GM12878 (cell line): ENCODE measurements at regions not wholly inside any gene's neighbourhood (a gene's known extent, or its start where the extent isn't known, plus 50 kb on each side); places are given as distances from the start of the nearest gene placed in this dataset.

ENCODE experiments used
- ATAC-seq: fragments of 200-7000 bp; cut with Tn5 transposase; 3 replicates; pipeline ENCODE4 v1.9.1; 2020; ENCODE audit warnings: mild to moderate bottlenecking, moderate library complexity
- BruUV-seq: library from RNA; stranded (reverse); fragments of 400-500 nt; replicated peaks from 2 replicates; lab custom pipeline; 2021; lab: Mats Ljungman, UMichigan
- CTCF ChIA-PET: fragments of 300-600 bp; sonication (Branson Sonifier 250); formaldehyde crosslinking; extraction: SDS; loops from one replicate; lab custom pipeline; 2021; ENCODE audit warnings: inconsistent platforms; lab: Yijun Ruan, JAX
- POLR2A ChIA-PET: fragments of 350-600 bp; formaldehyde crosslinking; extraction: SDS; loops from one replicate; lab custom pipeline; 2021; ENCODE audit warnings: inconsistent platforms; lab: Charles Lee
- RAD21 ChIA-PET: fragments of 300-600 bp; sonication (Branson Sonifier 250); formaldehyde crosslinking; loops from one replicate; lab custom pipeline; 2023; ENCODE audit warnings: antibody characterized with exemption; ENCODE audit not compliant: unreplicated experiment; lab: Charles Lee
- SMC1A ChIA-PET: fragments of 300-600 bp; sonication (Branson Sonifier 250); formaldehyde crosslinking; loops from one replicate; lab custom pipeline; 2023; ENCODE audit not compliant: unreplicated experiment, uncharacterized antibody; lab: Charles Lee
- DNase-seq: peaks from one replicate; pipeline ENCODE4 v3.0.0-alpha.2; 2011; ENCODE audit warnings: low read depth, low spot score
- FAIRE-seq: peaks from 3 replicates; lab custom pipeline; 2011; peaks lifted over from hg19 to GRCh38; lab: Jason Lieb, UNC
- H2AFZ ChIP-seq: 2 replicates; pipeline ENCODE4 v1.6.0; 2011; ENCODE audit warnings: low read depth, low read length, control low read depth; ENCODE audit not compliant: control insufficient read depth
- H3K27ac ChIP-seq: 2 replicates; pipeline ENCODE4 v1.5.1; 2011; ENCODE audit warnings: control low read depth; ENCODE audit not compliant: control insufficient read depth, insufficient read depth
- H3K27me3 ChIP-seq, 2 experiments: replicated peaks in 1 of 2; 2 replicates each; pipeline versions ENCODE4 v1.6.0 to v1.6.1; 2011; ENCODE audit warnings: low read length in 1 of 2; ENCODE audit not compliant: control insufficient read depth in 2 of 2, insufficient read depth in 2 of 2
- H3K36me3 ChIP-seq, 2 experiments: 2 replicates each; pipeline ENCODE4 v1.5.1; 2011; ENCODE audit warnings: low read length in 1 of 2; ENCODE audit not compliant: control insufficient read depth in 2 of 2, insufficient read depth in 2 of 2
- H3K4me1 ChIP-seq: 2 replicates; pipeline ENCODE4 v1.6.1; 2011; ENCODE audit warnings: mild to moderate bottlenecking, low read length, moderate library complexity, mixed read lengths; ENCODE audit not compliant: control insufficient read depth, insufficient read depth
- H3K4me2 ChIP-seq: 2 replicates; pipeline ENCODE4 v1.6.0; 2011; ENCODE audit warnings: control low read depth; ENCODE audit not compliant: control insufficient read depth, insufficient read depth
- H3K4me3 ChIP-seq: fragments of 200-600 bp; sonication (generic); 2 replicates; pipeline ENCODE4 v1.5.1; 2016
- H3K79me2 ChIP-seq: 2 replicates; pipeline ENCODE4 v1.6.0; 2011; ENCODE audit warnings: low read length; ENCODE audit not compliant: control insufficient read depth, insufficient read depth
- H3K9ac ChIP-seq: 2 replicates; pipeline ENCODE4 v1.8.0; 2011; ENCODE audit warnings: low read length, control low read depth, mixed read lengths; ENCODE audit not compliant: control insufficient read depth, insufficient read depth
- H3K9me3 ChIP-seq: replicated peaks from 3 replicates; pipeline ENCODE4 v1.5.1; 2011; ENCODE audit warnings: mild to moderate bottlenecking, low read length; ENCODE audit not compliant: control insufficient read depth, insufficient read depth
- H4K20me1 ChIP-seq: 2 replicates; pipeline ENCODE4 v1.6.0; 2011; ENCODE audit not compliant: control insufficient read depth, insufficient read depth
- ATF7 ChIP-seq: fragments of 450-650 bp; IDR thresholded peaks from 2 replicates; pipeline ENCODE4 v1.6.1; 2016; ENCODE audit warnings: low read depth, mild to moderate bottlenecking
- DPF2 ChIP-seq: fragments of 450-650 bp; IDR thresholded peaks from 2 replicates; pipeline ENCODE4 v1.6.1; 2017; ENCODE audit warnings: mild to moderate bottlenecking
- ESRRA ChIP-seq: IDR thresholded peaks from 2 replicates; pipeline ENCODE4 v1.6.1; 2012; ENCODE audit warnings: mild to moderate bottlenecking, low read length, improper control_type of control experiment
- HDAC6 ChIP-seq: fragments of 200-600 bp; sonication (generic); IDR thresholded peaks from one replicate; pipeline ENCODE4 v1.8.0; 2017; ENCODE audit warnings: antibody characterized with exemption; ENCODE audit not compliant: unreplicated experiment
- IRF4 ChIP-seq: IDR thresholded peaks from 2 replicates; pipeline ENCODE4 v1.6.1; 2011; ENCODE audit warnings: low read depth, low read length
- KAT2A ChIP-seq: conservative IDR thresholded peaks from 2 replicates; pipeline ENCODE4 v1.6.1; 2011; ENCODE audit warnings: low read depth, low read length; ENCODE audit not compliant: control insufficient read depth
- LARP7 ChIP-seq: fragments of 450-650 bp; IDR thresholded peaks from 2 replicates; pipeline ENCODE4 v1.6.1; 2017; ENCODE audit warnings: mild to moderate bottlenecking
- MEF2A ChIP-seq: IDR thresholded peaks from 2 replicates; pipeline ENCODE4 v1.6.1; 2011; ENCODE audit warnings: low read depth, mild to moderate bottlenecking, low read length, moderate library complexity; ENCODE audit not compliant: insufficient read depth
- MTA2 ChIP-seq: fragments of 450-650 bp; IDR thresholded peaks from 2 replicates; pipeline ENCODE4 v1.6.1; 2016; ENCODE audit warnings: low read depth, mild to moderate bottlenecking, moderate library complexity
- NFYB ChIP-seq: IDR thresholded peaks from 2 replicates; pipeline ENCODE4 v1.6.1; 2011; ENCODE audit warnings: low read depth, mild to moderate bottlenecking, low read length, improper control_type of control experiment, moderate library complexity; ENCODE audit not compliant: insufficient read depth
- PAX5 ChIP-seq: IDR thresholded peaks from 2 replicates; pipeline ENCODE4 v1.6.1; 2011; ENCODE audit warnings: low read depth, low read length, borderline replicate concordance
- RBBP5 ChIP-seq: fragments of 200-600 bp; sonication (generic); conservative IDR thresholded peaks from 2 replicates; pipeline ENCODE4 v1.6.1; 2016
- RELA ChIP-seq: fragments of 450-650 bp; IDR thresholded peaks from 2 replicates; pipeline ENCODE4 v1.8.0; 2014; ENCODE audit warnings: borderline replicate concordance; ENCODE audit not compliant: partially characterized antibody
- SIN3A ChIP-seq: IDR thresholded peaks from 2 replicates; pipeline ENCODE4 v1.6.1; 2012; ENCODE audit warnings: low read depth, low read length, improper control_type of control experiment
- SMAD1 ChIP-seq: fragments of 450-650 bp; IDR thresholded peaks from 2 replicates; pipeline ENCODE4 v1.6.1; 2018; ENCODE audit warnings: mild to moderate bottlenecking, low read depth; ENCODE audit not compliant: partially characterized antibody
- SMAD5 ChIP-seq: IDR thresholded peaks from 2 replicates; pipeline ENCODE4 v1.6.1; 2016; ENCODE audit warnings: antibody characterized with exemption, low read depth
- SMARCA5 ChIP-seq: fragments of 450-650 bp; IDR thresholded peaks from 2 replicates; pipeline ENCODE4 v1.6.1; 2017; ENCODE audit warnings: mild to moderate bottlenecking
- SMC3 ChIP-seq: IDR thresholded peaks from 2 replicates; pipeline ENCODE4 v1.6.1; 2011; ENCODE audit warnings: low read length, improper control_type of control experiment, borderline replicate concordance
- SREBF2 ChIP-seq: IDR thresholded peaks from 2 replicates; pipeline ENCODE4 v1.6.1; 2012; ENCODE audit warnings: mild to moderate bottlenecking, low read length
- STAT3 ChIP-seq: IDR thresholded peaks from 2 replicates; pipeline ENCODE4 v1.6.1; 2011; ENCODE audit warnings: low read depth, low read length, improper control_type of control experiment
- SUZ12 ChIP-seq: fragments of 200-600 bp; sonication (generic); IDR thresholded peaks from one replicate; pipeline ENCODE4 v1.6.1; 2018; ENCODE audit warnings: antibody characterized with exemption, mild to moderate bottlenecking; ENCODE audit not compliant: unreplicated experiment
- TARDBP ChIP-seq: IDR thresholded peaks from 2 replicates; pipeline ENCODE4 v1.6.1; 2016; ENCODE audit warnings: borderline replicate concordance
- TBL1XR1 ChIP-seq: IDR thresholded peaks from 2 replicates; pipeline ENCODE4 v1.6.1; 2012; ENCODE audit warnings: low read depth, low read length, improper control_type of control experiment
- ZNF592 ChIP-seq: fragments of 450-650 bp; IDR thresholded peaks from 2 replicates; pipeline ENCODE4 v1.6.1; 2017; ENCODE audit warnings: mild to moderate bottlenecking, moderate library complexity
- WGBS: methylation state at CpG from one replicate; pipeline ENCODE4 v1.1.6; 2016; ENCODE audit warnings: low lambda C conversion rate; ENCODE audit not compliant: insufficient replicate concordance, insufficient coverage; ENCODE audit errors: missing lambda C conversion rate; 5-methylcytosine and 5-hydroxymethylcytosine counted together
- in situ Hi-C: fragments of 300-500 bp; cut with MboI; formaldehyde crosslinking; loops from 9 replicates; pipeline ENCODE4 v1.14.3; 2018; ENCODE audit warnings: mixed read lengths
- intact Hi-C: fragments of 100-400 bp; cut with micrococcal nuclease; formaldehyde crosslinking; loops from one replicate; pipeline ENCODE4 v1.14.2; 2022; ENCODE audit not compliant: unreplicated experiment

GRCh38 chr3:124577494-124578167, 152.6 kb upstream of the UMPS start:
- Histone ChIP-seq H3K36me3 (no peaks in the 10 kb centered on the region), H2AFZ (no peak overlapping the region), H3K9ac (no peak overlapping the region), H3K79me2 (no peaks in the 10 kb centered on the region), H3K4me3 (no peak overlapping the region; the same call in 1 of the 2 replicates), H3K9me3 (no peaks in the 10 kb centered on the region), H3K4me2 (peak overlapping the region; percentile 41; the same call in 1 of the 2 replicates), H3K27me3 (no peaks in the 10 kb centered on the region), H3K27ac (no peak overlapping the region; the same call in 1 of the 2 replicates), H4K20me1 (no peaks in the 10 kb centered on the region), H3K4me1 (peaks cover 32% of the 10 kb centered on the region)
- no TSS peak for BruUV-seq
- peak; percentile 49 for FAIRE-seq
- peak; percentile 90 for ATAC-seq
- 96% methylated on average over 1 of the region's 1 CpG for WGBS
- intact Hi-C loops, result no loop called here
- RAD21 ChIA-PET, result interaction anchor here (0.9 to 2.4 kb wide), 15 partner anchors 9 to 112 kb away, joined by 3 to 12 read pairs (median 7); no protein-coding TSS in a partner anchor
- SMC1A ChIA-PET, result interaction anchor here (0.6 to 4.5 kb wide), 16 partner anchors 9 to 111 kb away, joined by 3 to 33 read pairs (median 8); no protein-coding TSS in a partner anchor
- CTCF ChIA-PET, result interaction anchor here (0.6 to 3.9 kb wide), 14 partner anchors 8 to 324 kb away, joined by 4 to 20 read pairs (median 6); no protein-coding TSS in a partner anchor
- in situ Hi-C loops, result no loop called here
- peak; percentile 15 for DNase-seq
- POLR2A ChIA-PET, result interaction anchor here (0.6 to 2.0 kb wide), 6 partner anchors 10 to 73 kb away, joined by 3 to 7 read pairs (median 4); no protein-coding TSS in a partner anchor
- TF ChIP-seq SREBF2, result no peak
- TF ChIP-seq MEF2A, result 0 out of 2 replicates have a peak, but pooled peaks have one; percentile 36
- TF ChIP-seq DPF2, result peak; percentile 74
- no peak for TF ChIP-seq ESRRA
- TF ChIP-seq LARP7, result no peak
- no peak for TF ChIP-seq PAX5
- no peak for TF ChIP-seq HDAC6
- no peak for TF ChIP-seq RBBP5
- no peak for TF ChIP-seq SMAD1
- no peak for TF ChIP-seq TBL1XR1
- TF ChIP-seq SMAD5, result no peak
- TF ChIP-seq KAT2A, result no peak
- no peak for TF ChIP-seq NFYB
- TF ChIP-seq SIN3A, result no peak
- 0 out of 2 replicates have a peak, but pooled peaks have one; percentile 24 for TF ChIP-seq IRF4
- TF ChIP-seq ATF7, result peak; percentile 55
- TF ChIP-seq RELA, result no peak
- no peak for TF ChIP-seq TARDBP
- TF ChIP-seq SMC3, result no peak
- TF ChIP-seq SUZ12, result no peak
- TF ChIP-seq SMARCA5, result peak; percentile 89
- TF ChIP-seq ZNF592, result no peak
- no peak for TF ChIP-seq STAT3
- peak; percentile 84 for TF ChIP-seq MTA2
